Liver (tissue), 8 donors: ENCODE measurements at regions not wholly inside any gene's neighbourhood (a gene's known extent, or its start where the extent isn't known, plus 50 kb on each side); places are given as distances from the start of the nearest gene placed in this dataset.

Source experiments
- DNase-seq: peaks from one replicate; pipeline ENCODE4 v3.0.0-alpha.2; 2017; ENCODE audit warnings: low spot score
- H3K27ac ChIP-seq, 2 donors: one replicate each; pipeline ENCODE4 v1.7.0; 2013; ENCODE audit warnings: inconsistent platforms in 2 of 2, low read length in 2 of 2, control low read depth in 1 of 2, low read depth in 1 of 2, mild to moderate bottlenecking in 1 of 2
- H3K27me3 ChIP-seq, 4 donors: one replicate each; pipeline versions ENCODE4 v1.6.1 to v1.7.0; 2013; ENCODE audit warnings: low read length in 3 of 4, inconsistent platforms in 1 of 4, mild to moderate bottlenecking in 1 of 4, moderate library complexity in 1 of 4; ENCODE audit not compliant: control insufficient read depth in 4 of 4, insufficient read depth in 4 of 4
- H3K36me3 ChIP-seq, 4 donors: one replicate each; pipeline versions ENCODE4 v1.6.1 to v1.7.0; 2013; ENCODE audit warnings: low read length in 3 of 4, mild to moderate bottlenecking in 3 of 4, low read depth in 1 of 4, moderate library complexity in 1 of 4; ENCODE audit not compliant: control insufficient read depth in 4 of 4, insufficient read depth in 3 of 4
- H3K4me1 ChIP-seq, 4 donors: one replicate each; pipeline versions ENCODE4 v1.6.1 to v1.7.0; 2013; ENCODE audit warnings: low read length in 3 of 4, mild to moderate bottlenecking in 3 of 4, moderate library complexity in 1 of 4; ENCODE audit not compliant: control insufficient read depth in 4 of 4, insufficient read depth in 4 of 4
- H3K4me3 ChIP-seq, 3 donors: one replicate each; pipeline versions ENCODE4 v1.6.1 to v1.7.0; 2013; ENCODE audit warnings: low read length in 3 of 3, control low read depth in 1 of 3, low read depth in 1 of 3, mild to moderate bottlenecking in 1 of 3
- H3K9ac ChIP-seq, 2 donors: one replicate each; pipeline ENCODE4 v1.7.0; 2013; ENCODE audit warnings: low read length in 2 of 2, mild to moderate bottlenecking in 2 of 2, moderate library complexity in 2 of 2, control low read depth in 1 of 2, low read depth in 1 of 2
- H3K9me3 ChIP-seq, 4 donors: one replicate each; pipeline versions ENCODE4 v1.6.1 to v1.7.0; 2013; ENCODE audit warnings: low read length in 3 of 4; ENCODE audit not compliant: control insufficient read depth in 4 of 4
- ATF3 ChIP-seq: IDR thresholded peaks from 2 replicates; pipeline ENCODE4 v1.6.1; 2016; ENCODE audit warnings: antibody characterized with exemption
- CTCF ChIP-seq: fragments of 150-350 bp; IDR thresholded peaks from 2 replicates; pipeline ENCODE4 v1.5.1; 2017; ENCODE audit warnings: improper control_type of control experiment, low read depth, low read length; ENCODE audit not compliant: missing input control
- EGR1 ChIP-seq, 2 donors: IDR thresholded peaks; 2 replicates each; pipeline ENCODE4 v1.6.1; 2016 to 2018; ENCODE audit warnings: antibody characterized with exemption in 2 of 2, low read depth in 2 of 2
- FOXA1 ChIP-seq: IDR thresholded peaks from 2 replicates; pipeline ENCODE4 v1.6.1; 2016; ENCODE audit warnings: antibody characterized with exemption
- FOXA2 ChIP-seq: IDR thresholded peaks from 2 replicates; pipeline ENCODE4 v1.6.1; 2016; ENCODE audit warnings: antibody characterized with exemption
- GABPA ChIP-seq, 2 donors: IDR thresholded peaks in 1 of 2; conservative IDR thresholded peaks in 1 of 2; 2 replicates each; pipeline ENCODE4 v1.6.1; 2016; ENCODE audit warnings: antibody characterized with exemption in 2 of 2, mild to moderate bottlenecking in 1 of 2, moderate library complexity in 1 of 2
- HNF4A ChIP-seq, 2 donors: conservative IDR thresholded peaks; 2 replicates each; pipeline ENCODE4 v1.6.1; 2016; ENCODE audit warnings: antibody characterized with exemption in 2 of 2, mild to moderate bottlenecking in 2 of 2
- HNF4G ChIP-seq: IDR thresholded peaks from 2 replicates; pipeline ENCODE4 v1.6.1; 2016; ENCODE audit warnings: antibody characterized with exemption
- JUND ChIP-seq, 2 donors: IDR thresholded peaks; 2 replicates each; pipeline ENCODE4 v1.6.1; 2016; ENCODE audit warnings: antibody characterized with exemption in 2 of 2
- MAX ChIP-seq: IDR thresholded peaks from 2 replicates; pipeline ENCODE4 v1.6.1; 2016; ENCODE audit warnings: antibody characterized with exemption
- NR2F2 ChIP-seq: IDR thresholded peaks from 2 replicates; pipeline ENCODE4 v1.6.1; 2016; ENCODE audit warnings: antibody characterized with exemption
- RAD21 ChIP-seq, 2 donors: IDR thresholded peaks; 2 replicates each; pipeline ENCODE4 v1.6.1; 2016; ENCODE audit warnings: antibody characterized with exemption in 2 of 2, mild to moderate bottlenecking in 2 of 2
- REST ChIP-seq: IDR thresholded peaks from 2 replicates; pipeline ENCODE4 v1.6.1; 2016; ENCODE audit warnings: antibody characterized with exemption, mild to moderate bottlenecking
- RXRA ChIP-seq, 2 donors: IDR thresholded peaks; 2 replicates each; pipeline ENCODE4 v1.6.1; 2017 to 2018; ENCODE audit warnings: antibody characterized with exemption in 2 of 2, mild to moderate bottlenecking in 1 of 2
- SP1 ChIP-seq: IDR thresholded peaks from 2 replicates; pipeline ENCODE4 v1.6.1; 2018; ENCODE audit warnings: antibody characterized with exemption, mild to moderate bottlenecking
- TAF1 ChIP-seq: conservative IDR thresholded peaks from 2 replicates; pipeline ENCODE4 v1.6.1; 2016; ENCODE audit warnings: antibody characterized with exemption, mild to moderate bottlenecking
- YY1 ChIP-seq: IDR thresholded peaks from 2 replicates; pipeline ENCODE4 v1.6.1; 2016; ENCODE audit warnings: antibody characterized with exemption, mild to moderate bottlenecking
- ZBTB33 ChIP-seq: IDR thresholded peaks from 2 replicates; pipeline ENCODE4 v1.6.1; 2016; ENCODE audit warnings: antibody characterized with exemption
- WGBS: extraction: QIAGEN DNeasy Blood & Tissue Kit; methylation state at CpG from one replicate; pipeline ENCODE4 v1.1.7; 2013; 5-methylcytosine and 5-hydroxymethylcytosine counted together
- donor health status: healthy.
- donor health status: healthy.
- donor health status: healthy.
- donor health status: healthy.
- donor health status: healthy.

- TF ChIP-seq TAF1 (no peak), JUND (IDR thresholded peaks at IDR 0.05) (no peak), GABPA (IDR thresholded peaks at IDR 0.05 in 1 of 2, conservative IDR thresholded peaks at IDR 0.05 in 1 of 2) (no peak), NR2F2 (no peak), ATF3 (no peak), ZBTB33 (no peak)
Measured at GRCh38 chr12:124470806-124471205, 96.6 kb downstream of the NCOR2 start (continued).

- WGBS, result 97% methylated on average over 5 of the region's 5 CpGs
- no peak for DNase-seq
- H3K27me3 ChIP-seq, result no peaks in the 10 kb centered on the region
- no peak overlapping the region for H3K27ac ChIP-seq
- peaks cover 0 to 4% (median 0%) of the 10 kb centered on the region in 4 donors for H3K4me1 ChIP-seq
- TF ChIP-seq REST, result no peak
- no peak for TF ChIP-seq YY1
- TF ChIP-seq GABPA (IDR thresholded peaks at IDR 0.05 in 1 of 2, conservative IDR thresholded peaks at IDR 0.05 in 1 of 2), result no peak
- TF ChIP-seq FOXA2, result no peak
- no peak for TF ChIP-seq TAF1
- no peak for TF ChIP-seq HNF4A (conservative IDR thresholded peaks at IDR 0.05)
- no peak for TF ChIP-seq JUND (IDR thresholded peaks at IDR 0.05)
- no peak for TF ChIP-seq ZBTB33
- no peak for TF ChIP-seq ATF3
- no peak for TF ChIP-seq RAD21 (IDR thresholded peaks at IDR 0.05)
- TF ChIP-seq CTCF, result no peak
- TF ChIP-seq NR2F2, result no peak
- no peak for TF ChIP-seq EGR1 (IDR thresholded peaks at IDR 0.05; ENCODE audit: low read depth in 2 of 2)
- TF ChIP-seq MAX, result no peak
- TF ChIP-seq HNF4G, result no peak
- no peak for TF ChIP-seq SP1
- no peak for TF ChIP-seq FOXA1
- no peak for TF ChIP-seq RXRA (IDR thresholded peaks at IDR 0.05)
- no peak overlapping the region for H3K9ac ChIP-seq
- peaks cover 0 to 50% (median 20%) of the 10 kb centered on the region in 4 donors for H3K36me3 ChIP-seq
- no peak overlapping the region for H3K4me3 ChIP-seq
- H3K9me3 ChIP-seq, result peaks cover 0 to 2% (median 1%) of the 10 kb centered on the region in 4 donors
Measured at GRCh38 chr12:124470139-124470538, 97.3 kb downstream of the NCOR2 start.
